OCI-M1 (cell line): ENCODE measurements at regions not wholly inside any gene's neighbourhood (a gene's known extent, or its start where the extent isn't known, plus 50 kb on each side); places are given as distances from the start of the nearest gene placed in this dataset.

ENCODE experiments used
- DNase-seq: peaks from one replicate; lab custom pipeline; 2025; lab: John Stamatoyannopoulos, UW

GRCh38 chr13:29955137-29955650 is 104.8 kb upstream of the UBL3 start:
- no peak for DNase-seq

GRCh38 chr13:29954082-29955028 is 103.9 kb upstream of the UBL3 start:
- no peak for DNase-seq

GRCh38 chr13:29953542-29953941 is 103.1 kb upstream of the UBL3 start:
- DNase-seq: no peak

GRCh38 chr13:29952245-29952644 is 101.8 kb upstream of the UBL3 start:
- DNase-seq: no peak

- DNase-seq: no peak
These were observed 98.4 kb upstream of the UBL3 start for GRCh38 chr13:29948791-29949190.

GRCh38 chr13:29948244-29948643 is 97.8 kb upstream of the UBL3 start:
- DNase-seq: no peak

- DNase-seq: no peak
These were observed 97.4 kb upstream of the UBL3 start for GRCh38 chr13:29947839-29948238.

GRCh38 chr13:29946093-29946492 is 95.7 kb upstream of the UBL3 start:
- peak; percentile 1 for DNase-seq

- no peak for DNase-seq
These were observed 93.3 kb upstream of the UBL3 start for GRCh38 chr13:29943686-29944085.

- DNase-seq: no peak
These were observed 92.9 kb upstream of the UBL3 start for GRCh38 chr13:29943273-29943672.

GRCh38 chr13:29940715-29941114 is 90.3 kb upstream of the UBL3 start:
- no peak for DNase-seq

GRCh38 chr13:29939158-29939557 is 88.7 kb upstream of the UBL3 start:
- no peak for DNase-seq

- no peak for DNase-seq
These were observed 87.4 kb upstream of the UBL3 start for GRCh38 chr13:29937841-29938240.

GRCh38 chr13:29937379-29937778 is 87.0 kb upstream of the UBL3 start:
- DNase-seq: no peak

GRCh38 chr13:29936956-29937355 is 86.5 kb upstream of the UBL3 start:
- no peak for DNase-seq

- DNase-seq: no peak
These were observed 85.8 kb upstream of the UBL3 start for GRCh38 chr13:29936051-29936813.

GRCh38 chr13:29935309-29935981 is 85.0 kb upstream of the UBL3 start:
- no peak for DNase-seq

GRCh38 chr13:29934531-29935308 is 84.3 kb upstream of the UBL3 start:
- no peak for DNase-seq

GRCh38 chr13:29933401-29933800 is 83.0 kb upstream of the UBL3 start:
- no peak for DNase-seq

GRCh38 chr13:29931696-29932095 is 81.3 kb upstream of the UBL3 start:
- no peak for DNase-seq

- no peak for DNase-seq
These were observed 78.8 kb upstream of the UBL3 start for GRCh38 chr13:29929062-29929847.
